ENCODE measurements at regions not wholly inside any gene's neighbourhood (a gene's known extent, or its start where the extent isn't known, plus 50 kb on each side); places are given as distances from the start of the nearest gene placed in this dataset.

- no peak for TF ChIP-seq ATF7 (IDR thresholded peaks at IDR 0.05)
- TF ChIP-seq ATF7 (CRISPR knock-in tag; IDR thresholded peaks at IDR 0.05), result no peak
- TF ChIP-seq KLF12 (CRISPR knock-in tag; IDR thresholded peaks at IDR 0.05; ENCODE audit: borderline replicate concordance), result no peak
- no peak for TF ChIP-seq STAG1 (CRISPR knock-in tag; IDR thresholded peaks at IDR 0.05)
- TF ChIP-seq GPBP1L1 (CRISPR knock-in tag; IDR thresholded peaks at IDR 0.05), result no peak
- no peak for TF ChIP-seq NCOA1 (CRISPR knock-in tag; IDR thresholded peaks at IDR 0.05)
- no peak for TF ChIP-seq ZNF562 (CRISPR knock-in tag; IDR thresholded peaks at IDR 0.05; ENCODE audit: borderline replicate concordance)
Measured at GRCh38 chr4:125956276-125956675, 641.5 kb downstream of the FAT4 start (continued).

GRCh38 chr4:125958519-125958918 is 643.8 kb downstream of the FAT4 start:
- Histone ChIP-seq H3K4me1 (ENCODE audit: insufficient read depth, low read length) (no peaks in the 10 kb centered on the region), H4K20me1 (ENCODE audit: insufficient read depth, low read length) (no peaks in the 10 kb centered on the region), H3K27me3 (ENCODE audit: control insufficient read depth in 1 of 2, insufficient read depth in 2 of 2, low read length in 2 of 2) (no peaks in the 10 kb centered on the region), H3K79me2 (ENCODE audit: insufficient read depth, low read length) (no peaks in the 10 kb centered on the region), H3K4me2 (ENCODE audit: low read depth, low read length) (no peak overlapping the region), H3K27ac (ENCODE audit: extremely low read length, insufficient read depth, low read length) (no peak overlapping the region), H3K9me3 (ENCODE audit: low read length) (no peaks in the 10 kb centered on the region), H3K4me3 (replicated peaks in 1 of 3; ENCODE audit: insufficient read depth in 1 of 3, low read depth in 2 of 3, low read length in 3 of 3) (no peak overlapping the region), H3K9ac (ENCODE audit: insufficient read depth, low read depth, low read length) (no peak overlapping the region), H3K36me3 (replicated peaks in 1 of 2; ENCODE audit: control insufficient read depth in 1 of 2, insufficient read depth in 2 of 2, low read length in 2 of 2) (no peaks in the 10 kb centered on the region), H2AFZ (ENCODE audit: low read length) (no peak overlapping the region)
- intact Hi-C loops (cut with micrococcal nuclease; ENCODE audit: unreplicated experiment), result no loop called here
- in situ Hi-C loops (cut with HindIII; ENCODE audit: extremely low pct_ligation_motif_present, low pct_unique_long_range_greater_than_20kb), result no loop called here
- no TSS peak for BruUV-seq (replicated peaks)
- TF ChIP-seq DNMT1 (CRISPR knock-in tag; IDR thresholded peaks at IDR 0.05) (no peak), MYC (CRISPR knock-in tag; IDR thresholded peaks at IDR 0.05; ENCODE audit: borderline replicate concordance) (no peak)
- ChIA-PET POLR2A (no interaction called here), CTCF (ENCODE audit: low intra/inter-chr PET ratio, low total read pairs) (no interaction called here)
- DNase-seq (ENCODE audit: low spot score) (no peak), ATAC-seq (no peak), FAIRE-seq (no peak)
